Adrenal gland (tissue), 5 donors: ENCODE measurements at regions not wholly inside any gene's neighbourhood (a gene's known extent, or its start where the extent isn't known, plus 50 kb on each side); places are given as distances from the start of the nearest gene placed in this dataset.

Experiments used
- POLR2A ChIP-seq, 2 donors: fragments of 450-650 bp; IDR thresholded peaks; one replicate each; pipeline ENCODE4 v1.6.1; 2017; ENCODE audit warnings: antibody characterized with exemption in 2 of 2, mild to moderate bottlenecking in 2 of 2, moderate library complexity in 1 of 2
- TF ChIP-seq, protein P1 (sequence below), 6 experiments: fragments of 450-650 bp in 4 of 6; fragments of 200-600 bp in 2 of 6; sonication (generic) in 1 of 6; IDR thresholded peaks; 1 replicate in 5 of 6; 2 replicates in 1 of 6; pipeline versions ENCODE4 v1.5.1 to v1.8.0; 2016 to 2021; ENCODE audit warnings: antibody characterized with exemption in 6 of 6, mild to moderate bottlenecking in 2 of 6, moderate library complexity in 1 of 6
- donor health status: DM: no; HTN: no; CAD: no.

DNA sequence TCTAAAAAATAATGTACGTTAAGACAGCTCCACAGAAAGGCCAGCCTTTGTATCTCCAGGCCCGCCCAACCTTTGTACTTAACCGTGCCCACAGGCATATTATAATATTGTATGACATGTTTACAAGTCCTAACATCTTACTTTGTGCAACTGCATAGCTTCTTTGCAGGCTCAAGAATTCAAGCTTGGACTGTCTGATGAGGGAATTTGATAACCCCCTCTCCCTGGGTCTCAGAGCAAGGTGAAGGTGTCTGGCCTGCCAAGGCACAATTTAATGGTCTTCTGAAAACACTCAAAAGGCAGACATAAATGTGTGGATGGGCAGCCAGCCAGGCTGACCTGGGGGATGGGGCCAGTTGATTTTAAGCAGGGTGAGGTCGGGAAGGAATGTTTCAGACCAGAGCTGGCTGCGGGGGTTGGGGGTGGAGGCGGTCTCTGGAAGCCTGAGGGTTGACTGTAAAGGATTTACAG, 732.7 kb upstream of the FANCL start:
- TF ChIP-seq, protein P1, sequence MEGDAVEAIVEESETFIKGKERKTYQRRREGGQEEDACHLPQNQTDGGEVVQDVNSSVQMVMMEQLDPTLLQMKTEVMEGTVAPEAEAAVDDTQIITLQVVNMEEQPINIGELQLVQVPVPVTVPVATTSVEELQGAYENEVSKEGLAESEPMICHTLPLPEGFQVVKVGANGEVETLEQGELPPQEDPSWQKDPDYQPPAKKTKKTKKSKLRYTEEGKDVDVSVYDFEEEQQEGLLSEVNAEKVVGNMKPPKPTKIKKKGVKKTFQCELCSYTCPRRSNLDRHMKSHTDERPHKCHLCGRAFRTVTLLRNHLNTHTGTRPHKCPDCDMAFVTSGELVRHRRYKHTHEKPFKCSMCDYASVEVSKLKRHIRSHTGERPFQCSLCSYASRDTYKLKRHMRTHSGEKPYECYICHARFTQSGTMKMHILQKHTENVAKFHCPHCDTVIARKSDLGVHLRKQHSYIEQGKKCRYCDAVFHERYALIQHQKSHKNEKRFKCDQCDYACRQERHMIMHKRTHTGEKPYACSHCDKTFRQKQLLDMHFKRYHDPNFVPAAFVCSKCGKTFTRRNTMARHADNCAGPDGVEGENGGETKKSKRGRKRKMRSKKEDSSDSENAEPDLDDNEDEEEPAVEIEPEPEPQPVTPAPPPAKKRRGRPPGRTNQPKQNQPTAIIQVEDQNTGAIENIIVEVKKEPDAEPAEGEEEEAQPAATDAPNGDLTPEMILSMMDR (IDR thresholded peaks at IDR 0.05) = no peak
- no peak for TF ChIP-seq POLR2A (IDR thresholded peaks at IDR 0.05)
